PC-9 (cell line): ENCODE measurements at regions not wholly inside any gene's neighbourhood (a gene's known extent, or its start where the extent isn't known, plus 50 kb on each side); places are given as distances from the start of the nearest gene placed in this dataset.

Source experiments
- BruUV-seq: library from RNA; stranded (reverse); fragments of 400-500 nt; replicated peaks from 2 replicates; lab custom pipeline; 2021; lab: Mats Ljungman, UMichigan
- CTCF ChIA-PET: fragments of 300-600 bp; sonication (Branson Sonifier 250); formaldehyde crosslinking; loops from one replicate; lab custom pipeline; 2022; ENCODE audit warnings: antibody characterized with exemption; lab: Charles Lee
- POLR2A ChIA-PET: fragments of 300-600 bp; sonication (Branson Sonifier 250); formaldehyde crosslinking; loops from one replicate; lab custom pipeline; 2022; ENCODE audit warnings: antibody characterized with exemption; ENCODE audit not compliant: unreplicated experiment; lab: Charles Lee
- DNase-seq, 2 experiments: peaks; one replicate each; pipeline versions ENCODE4 v3.0.0 to v3.0.0-alpha.2; 2015 to 2022; ENCODE audit warnings: mixed read lengths in 1 of 2
- H2AFZ ChIP-seq: fragments of 200-600 bp; sonication (generic); 2 replicates; pipeline ENCODE4 v1.8.1; 2017; ENCODE audit warnings: antibody characterized with exemption
- H3F3A ChIP-seq: fragments of 200-600 bp; sonication (generic); 2 replicates; pipeline ENCODE4 v1.8.1; 2017; ENCODE audit warnings: antibody characterized with exemption, mild to moderate bottlenecking, low read depth; ENCODE audit not compliant: insufficient read depth
- H3K27ac ChIP-seq: fragments of 200-600 bp; sonication (generic); 2 replicates; pipeline ENCODE4 v1.6.1; 2016; ENCODE audit warnings: mixed run types
- H3K27me3 ChIP-seq: fragments of 200-600 bp; sonication (generic); 2 replicates; pipeline ENCODE4 v1.6.1; 2016; ENCODE audit warnings: low read depth, mixed run types; ENCODE audit not compliant: insufficient read depth
- H3K36me3 ChIP-seq: fragments of 200-600 bp; sonication (generic); 2 replicates; pipeline ENCODE4 v1.6.1; 2016; ENCODE audit warnings: low read depth, mixed run types
- H3K4me1 ChIP-seq: fragments of 200-600 bp; sonication (generic); replicated peaks from 2 replicates; pipeline ENCODE4 v1.6.1; 2016; ENCODE audit warnings: mixed run types; ENCODE audit not compliant: insufficient read depth
- H3K4me2 ChIP-seq: fragments of 200-600 bp; sonication (generic); 2 replicates; pipeline ENCODE4 v1.6.1; 2017; ENCODE audit warnings: mixed run types
- H3K4me3 ChIP-seq: fragments of 200-600 bp; sonication (generic); 2 replicates; pipeline ENCODE4 v1.6.1; 2016; ENCODE audit warnings: mixed run types
- H3K79me2 ChIP-seq: fragments of 200-600 bp; sonication (generic); 2 replicates; pipeline ENCODE4 v1.6.1; 2017; ENCODE audit warnings: low read depth, mixed run types
- H3K9me2 ChIP-seq: fragments of 200-600 bp; sonication (generic); 2 replicates; pipeline ENCODE4 v1.8.1; 2017; ENCODE audit warnings: mild to moderate bottlenecking; ENCODE audit not compliant: insufficient read depth
- H3K9me3 ChIP-seq: fragments of 200-600 bp; sonication (generic); 2 replicates; pipeline ENCODE4 v1.8.1; 2016; ENCODE audit warnings: low read depth; ENCODE audit not compliant: insufficient read depth
- H4K20me1 ChIP-seq: fragments of 200-600 bp; sonication (generic); 2 replicates; pipeline ENCODE4 v1.8.1; 2017; ENCODE audit not compliant: insufficient read depth
- EZH2 ChIP-seq: fragments of 200-600 bp; sonication (generic); IDR thresholded peaks from 2 replicates; pipeline ENCODE4 v1.8.0; 2017; ENCODE audit warnings: antibody characterized with exemption, low read depth
- intact Hi-C: fragments of 100-400 bp; cut with micrococcal nuclease; formaldehyde crosslinking; loops from one replicate; pipeline ENCODE4 v1.10.0; 2022; ENCODE audit not compliant: unreplicated experiment
- TF ChIP-seq, protein P1 (sequence below): fragments of 200-600 bp; sonication (generic); conservative IDR thresholded peaks from 2 replicates; pipeline ENCODE4 v1.6.1; 2017; ENCODE audit warnings: mixed run types, antibody characterized with exemption, mild to moderate bottlenecking, moderate library complexity

DNA sequence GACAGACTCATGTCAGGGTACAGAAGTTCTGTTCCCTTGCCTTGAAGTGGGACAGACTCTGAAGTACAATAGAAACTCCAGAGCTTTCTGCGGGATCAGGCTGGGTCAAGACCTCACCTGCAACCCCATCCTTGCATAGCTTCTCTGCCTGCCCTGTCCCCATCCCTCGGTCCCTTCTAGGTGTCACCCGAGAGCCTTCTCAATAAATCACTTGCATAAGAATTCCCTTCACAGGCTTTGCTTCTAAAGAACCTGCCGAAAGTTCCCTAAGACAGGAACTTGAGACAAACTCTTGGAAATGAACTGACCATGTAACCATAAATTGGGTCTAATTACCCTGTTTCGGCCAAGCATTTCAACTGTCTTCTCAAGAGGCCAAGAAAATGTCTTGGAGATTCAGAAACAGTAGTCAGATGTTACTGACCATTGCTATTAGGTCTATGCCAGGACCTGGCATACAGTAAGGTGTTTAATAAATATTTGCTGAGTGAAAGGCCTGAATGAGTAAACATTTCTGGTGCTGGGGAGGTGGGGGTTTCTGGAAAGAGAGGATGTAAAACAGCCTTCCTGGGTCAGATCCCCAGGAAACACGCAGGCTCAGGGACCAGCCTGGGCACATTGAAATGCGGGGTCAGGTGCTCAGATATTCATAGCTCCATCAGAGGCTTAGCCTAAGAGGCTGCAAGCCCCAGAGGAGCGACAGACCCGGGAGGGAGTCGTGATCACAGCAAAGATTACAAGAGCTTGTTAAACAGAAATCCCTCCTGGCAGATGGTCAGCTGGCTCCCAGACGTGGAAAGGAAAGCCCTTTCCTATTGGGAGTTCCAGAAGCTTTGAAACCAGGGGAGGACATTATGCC, 226.2 kb upstream of the LHX5 start:
- CTCF ChIA-PET = no interaction called here
- Histone ChIP-seq H3K36me3 (no peaks in the 10 kb centered on the region), H3K27ac (no peak overlapping the region), H4K20me1 (no peaks in the 10 kb centered on the region), H3K4me2 (no peak overlapping the region), H3K79me2 (no peaks in the 10 kb centered on the region), H2AFZ (no peak overlapping the region), H3F3A (no peaks in the 10 kb centered on the region), H3K9me3 (no peaks in the 10 kb centered on the region), H3K4me1 (no peaks in the 10 kb centered on the region), H3K27me3 (peaks cover 29% of the 10 kb centered on the region), H3K4me3 (no peak overlapping the region), H3K9me2 (no peaks in the 10 kb centered on the region)
- intact Hi-C loops = no loop called here
- POLR2A ChIA-PET = no interaction called here
- TF ChIP-seq, protein P1, sequence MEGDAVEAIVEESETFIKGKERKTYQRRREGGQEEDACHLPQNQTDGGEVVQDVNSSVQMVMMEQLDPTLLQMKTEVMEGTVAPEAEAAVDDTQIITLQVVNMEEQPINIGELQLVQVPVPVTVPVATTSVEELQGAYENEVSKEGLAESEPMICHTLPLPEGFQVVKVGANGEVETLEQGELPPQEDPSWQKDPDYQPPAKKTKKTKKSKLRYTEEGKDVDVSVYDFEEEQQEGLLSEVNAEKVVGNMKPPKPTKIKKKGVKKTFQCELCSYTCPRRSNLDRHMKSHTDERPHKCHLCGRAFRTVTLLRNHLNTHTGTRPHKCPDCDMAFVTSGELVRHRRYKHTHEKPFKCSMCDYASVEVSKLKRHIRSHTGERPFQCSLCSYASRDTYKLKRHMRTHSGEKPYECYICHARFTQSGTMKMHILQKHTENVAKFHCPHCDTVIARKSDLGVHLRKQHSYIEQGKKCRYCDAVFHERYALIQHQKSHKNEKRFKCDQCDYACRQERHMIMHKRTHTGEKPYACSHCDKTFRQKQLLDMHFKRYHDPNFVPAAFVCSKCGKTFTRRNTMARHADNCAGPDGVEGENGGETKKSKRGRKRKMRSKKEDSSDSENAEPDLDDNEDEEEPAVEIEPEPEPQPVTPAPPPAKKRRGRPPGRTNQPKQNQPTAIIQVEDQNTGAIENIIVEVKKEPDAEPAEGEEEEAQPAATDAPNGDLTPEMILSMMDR = no peak
- no peak for TF ChIP-seq EZH2
- no TSS peak for BruUV-seq
- no peak for DNase-seq

DNA sequence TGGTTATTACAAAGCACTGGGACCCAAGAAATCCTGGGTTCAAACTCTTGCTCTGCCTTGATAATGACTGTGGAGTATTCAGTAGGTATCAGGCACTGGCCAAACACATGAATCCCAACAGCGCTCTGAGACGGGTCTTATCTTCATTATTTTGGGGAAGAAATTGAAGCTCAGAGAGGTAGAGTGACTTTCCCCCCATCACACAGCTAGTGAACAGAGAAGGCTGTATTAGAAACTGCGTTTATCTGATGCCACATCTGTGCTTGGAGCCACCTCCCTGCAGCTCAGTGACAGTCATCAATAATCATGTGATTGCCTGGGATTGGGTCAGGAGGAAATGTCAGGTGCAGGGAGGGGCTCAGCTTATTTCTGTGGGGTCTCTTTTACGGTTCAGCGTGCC, 225.4 kb upstream of the LHX5 start:
- no TSS peak for BruUV-seq
- H4K20me1 ChIP-seq = no peaks in the 10 kb centered on the region
- no peaks in the 10 kb centered on the region for H3K36me3 ChIP-seq
- CTCF ChIA-PET = no interaction called here
- H3K4me2 ChIP-seq = no peak overlapping the region
- intact Hi-C loops = no loop called here
- POLR2A ChIA-PET = no interaction called here
- DNase-seq = no peak
- no peaks in the 10 kb centered on the region for H3K9me2 ChIP-seq
- no peak overlapping the region for H3K4me3 ChIP-seq
- no peaks in the 10 kb centered on the region for H3K79me2 ChIP-seq
- no peak for TF ChIP-seq EZH2
- TF ChIP-seq, protein P1 = no peak
- no peaks in the 10 kb centered on the region for H3K4me1 ChIP-seq
- peaks cover 30% of the 10 kb centered on the region for H3K27me3 ChIP-seq
- no peak overlapping the region for H3K27ac ChIP-seq
- H3F3A ChIP-seq = no peaks in the 10 kb centered on the region
- H2AFZ ChIP-seq = no peak overlapping the region
- no peaks in the 10 kb centered on the region for H3K9me3 ChIP-seq

DNA sequence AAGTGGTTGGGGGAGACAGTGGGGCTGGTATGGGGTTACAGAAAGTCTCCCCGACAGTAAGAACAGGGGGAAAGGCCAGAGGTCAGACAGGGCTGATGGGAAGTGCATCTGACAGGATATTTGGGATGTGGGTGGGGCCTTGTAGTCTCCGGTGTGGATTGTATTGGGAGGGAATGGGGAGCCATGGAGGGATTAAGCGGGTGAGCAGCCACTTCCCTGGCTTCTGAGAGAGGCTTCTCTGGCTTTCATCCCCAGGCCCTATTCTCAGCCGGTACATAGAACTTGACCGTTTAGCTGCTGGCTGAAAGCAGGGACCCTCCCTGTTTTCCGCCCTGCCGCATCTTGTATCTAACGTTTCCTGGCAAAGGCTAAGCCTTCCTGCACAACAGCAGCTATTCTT, 222.0 kb upstream of the LHX5 start:
- no peaks in the 10 kb centered on the region for H3K36me3 ChIP-seq
- H3K27me3 ChIP-seq = peaks cover 52% of the 10 kb centered on the region
- H3K4me2 ChIP-seq = no peak overlapping the region
- no peak overlapping the region for H3K4me3 ChIP-seq
- TF ChIP-seq, protein P1 = no peak
- TF ChIP-seq EZH2 = no peak
- POLR2A ChIA-PET = no interaction called here
- no peaks in the 10 kb centered on the region for H3K9me2 ChIP-seq
- H3K4me1 ChIP-seq = no peaks in the 10 kb centered on the region
- H3K27ac ChIP-seq = no peak overlapping the region
- H3K9me3 ChIP-seq = no peaks in the 10 kb centered on the region
- no peak overlapping the region for H2AFZ ChIP-seq
- H3K79me2 ChIP-seq = no peaks in the 10 kb centered on the region
- CTCF ChIA-PET = no interaction called here
- BruUV-seq = no TSS peak
- intact Hi-C loops = no loop called here
- H4K20me1 ChIP-seq = no peaks in the 10 kb centered on the region; the same call in 1 of the 2 replicates
- DNase-seq = no peak
- H3F3A ChIP-seq = no peaks in the 10 kb centered on the region
